OCI-LY3 (cell line): ENCODE measurements at regions not wholly inside any gene's neighbourhood (a gene's known extent, or its start where the extent isn't known, plus 50 kb on each side); places are given as distances from the start of the nearest gene placed in this dataset.

Source experiments
- CTCF ChIP-seq: fragments of 200-600, 300-600 bp; sonication (generic); IDR thresholded peaks from 2 replicates; pipeline ENCODE4 v1.5.1; 2014; ENCODE audit warnings: antibody characterized with exemption, low read length, low read depth
- EZH2phosphoT487 ChIP-seq: fragments of 200-600 bp; shearing (Covaris generic); IDR thresholded peaks from 2 replicates; pipeline ENCODE4 v1.6.1; 2018; ENCODE audit warnings: antibody characterized with exemption, mixed run types, low read depth

GRCh38 chr2:6793371-6793770 lies 72.3 kb downstream of the CMPK2 start:
- TF ChIP-seq CTCF (no peak), EZH2phosphoT487 (no peak)
